ENCODE measurements at regions not wholly inside any gene's neighbourhood (a gene's known extent, or its start where the extent isn't known, plus 50 kb on each side); places are given as distances from the start of the nearest gene placed in this dataset.
A peak's percentile ranks its signal among the peaks of the same experiment; 100 is the strongest.
"Not testable (repeated sequence)": the region's sequence is repeated elsewhere in the genome, so short reads cannot be mapped to it uniquely, and the experiment has no call there.

- no peak for DNase-seq
These were observed 610.2 kb downstream of the DSC3 start for GRCh38 chr18:30432349-30432748.

- not testable (repeated sequence) for DNase-seq
These were observed 623.1 kb downstream of the DSC3 start for GRCh38 chr18:30419399-30419798.

GRCh38 chr18:30415903-30416302 is 626.6 kb downstream of the DSC3 start:
- no peak for DNase-seq

DNA sequence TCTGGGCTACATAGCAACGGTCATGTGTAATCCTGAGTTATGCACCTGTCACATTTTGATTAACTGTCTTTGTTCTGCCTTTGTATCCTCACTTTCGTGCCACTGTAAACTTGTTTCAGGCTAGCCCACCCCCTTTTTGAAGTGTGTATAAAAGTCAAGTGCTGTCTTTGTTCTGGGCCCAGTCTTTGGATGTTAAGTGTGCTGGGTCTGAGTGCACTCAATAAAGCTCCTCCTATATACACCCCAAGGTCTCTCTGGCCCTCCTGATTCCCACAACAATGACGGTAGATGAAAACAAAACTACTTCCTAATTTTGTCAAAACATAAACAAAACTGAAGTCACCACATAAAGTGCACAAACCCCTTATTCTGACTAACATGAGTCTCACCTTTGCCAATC is 633.4 kb downstream of the DSC3 start:
- DNase-seq: no peak

DNA sequence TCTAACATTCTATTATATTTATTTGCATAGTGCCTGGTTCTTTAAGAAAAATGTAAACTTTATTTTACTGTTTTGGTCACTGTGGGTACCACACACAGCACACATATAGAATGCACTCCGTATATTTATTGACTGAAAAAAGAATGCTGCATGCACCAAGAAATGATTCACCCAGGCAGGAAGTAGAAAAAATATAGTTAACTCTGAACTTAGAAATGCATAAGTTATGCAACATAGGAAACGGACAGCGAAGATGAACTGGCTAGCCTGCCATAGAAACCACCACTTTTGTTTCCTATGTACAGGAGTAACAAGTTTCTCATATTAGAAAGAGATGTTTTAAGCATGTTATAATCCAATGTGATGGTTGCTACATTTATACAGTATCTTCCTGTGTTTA is 635.8 kb downstream of the DSC3 start:
- no peak for DNase-seq

DNA sequence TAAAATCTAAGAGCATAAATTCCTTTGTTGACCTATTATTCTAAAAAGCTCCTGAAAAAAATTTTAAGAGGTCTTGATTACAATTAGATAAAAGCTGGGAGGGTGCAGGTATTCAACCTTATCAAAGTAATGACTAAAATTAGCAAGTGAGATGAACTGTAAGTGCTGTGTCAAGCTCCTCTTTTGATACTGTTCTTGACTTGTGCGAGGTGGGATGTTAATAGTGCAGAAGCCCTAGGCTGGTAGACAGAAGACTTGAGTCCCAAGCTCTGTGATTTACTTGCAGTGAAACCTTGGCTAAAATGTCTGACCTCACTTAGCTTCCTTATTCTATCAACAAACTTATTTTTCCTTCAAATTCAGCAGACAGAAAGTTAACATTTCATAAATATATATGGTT is 637.5 kb downstream of the DSC3 start:
- DNase-seq: no peak

- DNase-seq: no peak
These were observed 638.1 kb downstream of the DSC3 start for GRCh38 chr18:30404422-30404821.

GRCh38 chr18:30403278-30403677 is 639.3 kb downstream of the DSC3 start:
- DNase-seq: no peak

GRCh38 chr18:30387401-30387800 is 655.1 kb downstream of the DSC3 start:
- DNase-seq: no peak

- no peak for DNase-seq
These were observed 655.9 kb downstream of the DSC3 start for GRCh38 chr18:30386624-30387023.

GRCh38 chr18:30385684-30386083 is 656.9 kb downstream of the DSC3 start:
- DNase-seq: no peak

DNA sequence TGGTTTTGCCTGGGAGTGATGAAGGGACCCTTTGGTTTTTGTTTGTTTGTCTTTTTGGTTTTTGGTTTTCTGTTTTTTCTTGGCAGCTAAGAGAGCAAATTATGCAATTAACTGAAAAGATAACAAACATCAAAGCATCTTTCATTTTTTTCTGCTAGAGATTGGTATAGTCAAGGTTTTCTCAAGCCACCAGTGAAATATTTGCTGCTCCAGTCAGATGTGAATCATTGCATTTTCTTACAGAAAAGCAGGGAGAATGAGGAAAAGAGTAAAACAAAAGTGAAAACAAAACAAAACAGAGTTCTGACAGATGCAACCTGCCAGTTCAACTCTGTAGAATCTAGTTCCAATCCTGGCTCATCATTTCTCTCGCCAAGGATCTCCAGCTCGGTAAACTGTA is 660.7 kb downstream of the DSC3 start:
- DNase-seq: no peak

DNA sequence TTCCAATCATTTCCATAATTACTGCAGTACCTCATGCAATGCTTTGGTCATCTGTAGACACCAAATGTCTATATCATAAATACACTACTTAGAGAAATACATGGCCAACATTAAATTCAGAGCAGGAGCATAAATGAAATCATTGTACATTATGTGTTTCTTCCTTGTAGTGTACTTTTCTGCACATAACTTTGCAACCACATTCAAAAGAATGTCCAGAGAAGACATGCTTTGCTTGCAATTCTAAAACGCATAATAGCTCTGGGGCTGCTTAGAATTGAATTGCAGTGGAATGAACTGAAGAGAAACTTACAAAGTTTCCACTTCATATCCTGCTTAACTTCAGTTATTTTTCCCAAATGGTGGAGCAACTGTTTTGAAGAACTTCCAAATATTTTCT is 664.4 kb downstream of the DSC3 start:
- DNase-seq: no peak

DNA sequence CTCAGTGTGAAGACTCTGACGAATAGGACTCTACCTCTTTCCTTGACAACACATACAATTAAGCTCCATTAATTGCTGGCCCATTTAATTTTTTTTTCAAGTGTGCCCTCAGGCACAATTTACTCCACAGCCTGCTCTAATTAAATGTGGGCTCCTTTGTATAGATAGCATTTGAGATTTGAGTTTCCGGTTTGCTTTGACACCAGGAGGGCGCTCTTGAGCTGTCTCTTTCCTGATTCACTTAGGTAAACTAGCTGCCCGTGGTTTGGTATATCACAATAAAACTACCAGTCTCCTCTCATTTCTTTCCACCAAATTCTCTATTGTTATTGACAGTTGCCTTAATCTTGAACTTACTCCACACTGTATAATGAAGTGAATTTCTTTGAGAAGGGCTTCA is 666.0 kb downstream of the DSC3 start:
- DNase-seq: no peak

DNA sequence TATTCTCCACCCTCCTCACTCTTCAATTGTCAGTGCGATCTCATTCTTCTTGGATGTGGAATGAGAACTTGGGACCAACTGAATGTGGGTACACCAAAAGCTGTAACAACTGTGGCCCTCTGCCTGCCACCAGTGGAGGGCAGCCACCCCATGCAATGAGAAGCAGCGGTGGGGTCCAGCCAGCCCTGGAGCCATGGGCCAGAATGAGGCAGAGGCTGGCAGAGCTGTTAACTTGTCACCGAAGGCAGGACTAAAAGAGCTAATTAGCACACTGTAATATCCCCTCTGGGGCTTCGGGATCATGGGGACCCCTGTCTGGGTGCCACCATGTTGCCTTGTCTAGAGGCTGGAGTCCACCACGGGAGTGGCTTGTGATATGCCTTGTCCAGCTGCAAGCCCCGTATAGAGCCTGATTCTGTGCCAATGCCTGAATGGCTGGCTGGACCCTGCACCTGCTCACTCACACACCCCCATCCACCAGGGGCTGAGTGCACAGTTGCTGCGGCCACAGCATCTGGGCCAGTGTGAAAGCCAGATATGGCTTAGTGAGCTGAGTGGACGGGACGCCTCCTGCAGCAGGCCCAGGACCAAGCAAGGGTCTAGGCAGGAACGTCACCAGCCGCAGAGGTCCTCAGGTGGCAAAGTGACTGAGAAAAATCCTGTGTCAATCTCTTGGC is 680.5 kb downstream of the DSC3 start:
- no peak for DNase-seq

- DNase-seq: no peak
These were observed 683.0 kb downstream of the DSC3 start for GRCh38 chr18:30359521-30359920.

DNA sequence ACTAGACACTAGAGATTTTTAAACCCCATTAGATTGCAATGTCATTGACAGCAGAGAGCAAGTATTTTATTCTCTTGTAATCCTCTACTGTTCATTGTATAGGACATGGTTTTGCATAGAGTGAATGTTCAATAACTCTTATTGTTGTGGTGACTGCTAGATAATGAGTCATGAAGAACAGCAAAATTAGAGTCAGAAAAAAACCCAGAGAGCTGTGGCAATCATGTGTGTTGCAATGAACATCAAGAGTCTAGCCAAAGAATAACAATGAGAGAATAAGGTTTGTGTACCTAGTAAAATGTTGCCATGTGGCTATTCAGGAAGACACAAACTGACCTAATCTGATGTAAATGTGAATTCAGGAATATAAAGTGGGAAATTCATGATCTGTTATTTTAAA is 684.0 kb downstream of the DSC3 start:
- peak in 1 of 2 donors; percentile 65 for DNase-seq

- no peak for DNase-seq
These were observed 689.9 kb downstream of the DSC3 start for GRCh38 chr18:30352551-30353168.

DNA sequence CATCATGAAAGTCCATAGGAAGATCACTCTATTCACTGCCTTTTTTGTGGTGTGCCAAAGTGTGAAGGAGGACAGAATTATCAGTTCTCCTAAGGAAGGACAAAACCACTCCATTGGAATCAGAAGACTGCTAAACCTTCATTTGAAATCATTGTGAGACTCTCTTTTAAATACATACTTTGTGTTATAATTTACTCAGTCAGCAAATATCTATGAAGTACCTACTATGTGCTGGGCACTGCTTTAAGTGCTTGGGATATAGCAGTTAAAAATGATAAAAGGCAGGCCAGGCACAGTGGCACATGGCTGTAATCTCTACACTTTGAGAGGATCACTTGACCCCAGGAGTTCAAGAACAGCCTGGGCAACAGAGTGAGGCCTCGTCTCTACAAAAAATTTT is 692.3 kb downstream of the DSC3 start:
- DNase-seq: no peak

DNA sequence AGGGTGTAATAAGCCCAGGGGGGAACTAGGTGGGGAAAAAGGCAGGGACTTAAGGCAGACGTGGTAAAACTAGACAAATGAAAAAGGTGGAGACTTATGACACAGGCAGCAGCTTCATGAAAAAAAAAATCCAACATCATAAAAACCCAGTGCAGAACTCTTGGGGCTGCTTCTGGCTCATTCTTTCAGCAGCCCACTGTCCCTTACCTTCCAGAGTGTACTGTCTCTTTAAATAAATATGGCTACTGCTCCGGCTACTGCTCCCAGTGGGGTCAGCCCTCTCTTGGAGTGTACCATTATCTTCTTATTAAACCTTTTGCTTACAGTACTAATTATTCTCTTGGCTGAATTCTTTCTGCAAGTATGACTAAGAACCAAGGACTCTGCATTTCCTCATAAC is 699.5 kb downstream of the DSC3 start:
- DNase-seq: no peak

DNA sequence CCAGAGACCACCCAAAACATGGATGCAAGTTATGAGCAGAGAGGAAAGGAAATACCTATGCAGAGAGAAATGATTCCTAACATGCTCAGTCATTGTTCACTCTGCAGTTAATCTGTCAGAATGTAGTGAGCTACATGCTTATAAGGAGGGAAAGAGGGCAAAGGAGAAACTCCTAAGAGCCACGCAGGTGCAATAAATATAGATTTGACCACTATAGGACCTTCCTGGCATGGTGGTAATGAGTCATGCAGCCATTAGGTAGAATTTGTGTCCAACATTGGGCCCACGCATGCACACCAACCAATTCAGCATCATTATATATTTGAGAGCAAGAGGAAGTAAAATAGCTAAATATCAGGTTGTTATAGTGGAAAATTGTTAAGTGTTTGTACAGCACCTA is 699.9 kb downstream of the DSC3 start:
- no peak for DNase-seq

DNA sequence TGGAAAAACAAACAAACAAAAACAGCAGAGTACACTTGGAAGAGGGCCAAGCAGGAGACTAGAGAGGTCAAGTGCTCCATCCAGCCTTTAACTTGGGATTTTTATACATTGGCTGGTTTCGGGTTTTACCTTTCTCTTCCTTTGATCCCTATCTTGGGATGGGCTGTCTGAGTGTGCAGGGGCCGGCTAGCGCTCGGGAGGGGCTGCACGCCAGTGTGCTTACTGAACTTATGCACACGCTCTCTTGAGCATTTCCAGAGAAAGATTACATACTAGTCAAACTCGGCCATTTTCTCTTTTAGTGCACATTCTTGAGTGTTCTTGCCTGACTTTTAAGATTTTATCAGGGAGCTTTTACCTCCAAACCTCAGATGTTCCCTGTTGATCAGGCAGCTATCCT is 707.8 kb downstream of the DSC3 start:
- DNase-seq: no peak

GRCh38 chr18:30333310-30333709 is 709.2 kb downstream of the DSC3 start:
- no peak for DNase-seq

DNA sequence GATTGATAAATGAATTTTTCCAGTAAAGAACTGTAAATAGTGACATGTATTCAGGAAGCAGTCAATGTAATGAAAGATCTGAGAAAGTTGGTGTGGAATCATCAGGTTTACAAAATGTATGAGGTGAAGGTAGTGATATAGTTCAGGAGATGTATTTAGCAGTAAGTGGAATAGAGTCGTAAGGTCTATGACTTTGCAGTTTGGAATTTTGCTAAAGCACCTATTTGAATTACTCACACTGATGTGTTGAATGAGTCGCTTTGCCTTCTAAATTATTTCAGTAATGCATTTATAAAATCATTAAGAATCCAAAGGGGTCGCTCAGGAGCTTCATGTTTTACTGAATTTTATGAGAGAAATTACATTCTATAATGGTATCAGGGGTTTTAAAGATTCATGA is 713.7 kb downstream of the DSC3 start:
- DNase-seq: no peak

GRCh38 chr18:30302181-30302580 is 740.4 kb downstream of the DSC3 start:
- DNase-seq: no peak
